PC-3 (cell line): ENCODE measurements at regions not wholly inside any gene's neighbourhood (a gene's known extent, or its start where the extent isn't known, plus 50 kb on each side); places are given as distances from the start of the nearest gene placed in this dataset.

Source experiments
- EZH2 ChIP-seq: fragments of 300-600 bp; sonication (generic); IDR thresholded peaks from one replicate; pipeline ENCODE4 v1.6.1; 2017; ENCODE audit warnings: antibody characterized with exemption, mild to moderate bottlenecking, low read length; ENCODE audit not compliant: unreplicated experiment
- EZH2phosphoT487 ChIP-seq: fragments of 300-600 bp; sonication (generic); IDR thresholded peaks from 2 replicates; pipeline ENCODE4 v1.6.1; 2018; ENCODE audit warnings: mild to moderate bottlenecking, antibody characterized with exemption, low read length, borderline replicate concordance
- TF ChIP-seq, protein P1 (sequence below): fragments of 300-600 bp; sonication (generic); conservative IDR thresholded peaks from 2 replicates; pipeline ENCODE4 v1.5.1; 2017; ENCODE audit warnings: antibody characterized with exemption, low read depth, mild to moderate bottlenecking, low read length

DNA sequence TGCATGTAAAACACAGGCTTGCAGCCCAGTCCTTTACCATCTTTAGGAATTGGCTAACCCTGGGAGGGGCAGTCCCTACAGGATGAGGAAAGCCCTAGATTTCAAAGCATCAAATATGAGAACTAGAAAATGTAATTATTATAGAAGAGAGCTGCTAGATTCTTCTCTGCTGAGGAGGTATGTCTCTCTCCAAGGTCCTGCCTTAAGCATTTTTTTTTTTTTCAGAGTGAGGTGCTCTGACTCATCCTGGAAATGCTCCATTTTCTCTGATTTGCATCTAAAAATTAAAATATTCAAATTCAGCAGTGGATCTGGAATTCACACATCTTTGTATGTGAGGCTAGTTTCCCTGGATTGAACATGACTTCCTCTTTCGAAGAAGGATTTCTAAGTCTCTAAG, 149.8 kb downstream of the ZNF648 start:
- TF ChIP-seq, protein P1, sequence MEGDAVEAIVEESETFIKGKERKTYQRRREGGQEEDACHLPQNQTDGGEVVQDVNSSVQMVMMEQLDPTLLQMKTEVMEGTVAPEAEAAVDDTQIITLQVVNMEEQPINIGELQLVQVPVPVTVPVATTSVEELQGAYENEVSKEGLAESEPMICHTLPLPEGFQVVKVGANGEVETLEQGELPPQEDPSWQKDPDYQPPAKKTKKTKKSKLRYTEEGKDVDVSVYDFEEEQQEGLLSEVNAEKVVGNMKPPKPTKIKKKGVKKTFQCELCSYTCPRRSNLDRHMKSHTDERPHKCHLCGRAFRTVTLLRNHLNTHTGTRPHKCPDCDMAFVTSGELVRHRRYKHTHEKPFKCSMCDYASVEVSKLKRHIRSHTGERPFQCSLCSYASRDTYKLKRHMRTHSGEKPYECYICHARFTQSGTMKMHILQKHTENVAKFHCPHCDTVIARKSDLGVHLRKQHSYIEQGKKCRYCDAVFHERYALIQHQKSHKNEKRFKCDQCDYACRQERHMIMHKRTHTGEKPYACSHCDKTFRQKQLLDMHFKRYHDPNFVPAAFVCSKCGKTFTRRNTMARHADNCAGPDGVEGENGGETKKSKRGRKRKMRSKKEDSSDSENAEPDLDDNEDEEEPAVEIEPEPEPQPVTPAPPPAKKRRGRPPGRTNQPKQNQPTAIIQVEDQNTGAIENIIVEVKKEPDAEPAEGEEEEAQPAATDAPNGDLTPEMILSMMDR: no peak
- TF ChIP-seq EZH2 (no peak), EZH2phosphoT487 (no peak)
